ENCODE measurements at regions not wholly inside any gene's neighbourhood (a gene's known extent, or its start where the extent isn't known, plus 50 kb on each side); places are given as distances from the start of the nearest gene placed in this dataset.

GRCh38 chr11:128018692-128019091, 568.7 kb downstream of the ETS1 start:
- H3K36me3 ChIP-seq (replicated peaks in 1 of 2; ENCODE audit: insufficient read depth in 1 of 2, low read depth in 2 of 2), result no peaks in the 10 kb centered on the region
- no peaks in the 10 kb centered on the region for H3K27me3 ChIP-seq
- no peak for TF ChIP-seq CTCF (IDR thresholded peaks at IDR 0.05)
- DNase-seq (no peak), ATAC-seq (no peak)
- H3K27ac ChIP-seq, result no peak overlapping the region
- no peaks in the 10 kb centered on the region for H3K4me1 ChIP-seq
- H3K4me3 ChIP-seq, result no peak overlapping the region
- intact Hi-C loops (cut with DNase I), result no loop called here
- H3K9me3 ChIP-seq, result no peaks in the 10 kb centered on the region
- 85 to 86% methylated on average over 6 of the region's 6 CpGs for WGBS, 2 donors

DNA sequence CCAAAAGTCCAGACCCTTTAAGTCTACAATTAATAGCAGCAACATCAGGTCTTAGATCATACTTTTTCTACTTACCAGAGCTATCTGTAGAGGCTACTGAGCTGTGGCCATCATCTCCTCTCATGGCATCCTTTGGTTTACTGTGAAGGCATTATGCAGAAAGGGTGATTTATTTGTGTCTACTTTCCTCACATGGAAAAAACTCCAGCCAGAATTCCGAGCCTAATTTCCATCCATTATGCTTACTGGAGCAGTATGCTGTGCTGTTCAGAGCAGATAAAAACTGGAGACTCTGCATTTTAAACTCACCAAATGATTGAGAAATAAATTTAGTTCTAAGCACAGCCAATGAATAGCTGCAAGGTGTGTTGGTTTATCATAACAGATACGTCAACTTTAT, 581.8 kb downstream of the ETS1 start:
- no peaks in the 10 kb centered on the region for H3K4me1 ChIP-seq

GRCh38 chr11:127998421-127998820, 588.9 kb downstream of the ETS1 start:
- intact Hi-C loops (cut with DNase I), result no loop called here
- WGBS, 2 donors, result 69% methylated on average over 5 of the region's 5 CpGs
- H3K4me1 ChIP-seq, result no peaks in the 10 kb centered on the region
- DNase-seq, result no peak
- TF ChIP-seq POLR2A (IDR thresholded peaks at IDR 0.05), result no peak
- TF ChIP-seq CTCF (IDR thresholded peaks at IDR 0.05), result no peak
- no peak for ATAC-seq
- no peak overlapping the region for H3K27ac ChIP-seq
- no peak overlapping the region for H3K4me3 ChIP-seq
- H3K9me3 ChIP-seq, result no peaks in the 10 kb centered on the region
- no peaks in the 10 kb centered on the region for H3K36me3 ChIP-seq (replicated peaks in 1 of 2; ENCODE audit: insufficient read depth in 1 of 2, low read depth in 2 of 2)
- H3K27me3 ChIP-seq, result no peaks in the 10 kb centered on the region

More for the DNA sequence above, 581.8 kb downstream of the ETS1 start:
- H3K4me3 ChIP-seq, result no peak overlapping the region
- DNase-seq (no peak), ATAC-seq (no peak)
- no peaks in the 10 kb centered on the region for H3K27me3 ChIP-seq
- H3K36me3 ChIP-seq (replicated peaks in 1 of 2; ENCODE audit: insufficient read depth in 1 of 2, low read depth in 2 of 2), result no peaks in the 10 kb centered on the region
- no peak for TF ChIP-seq POLR2A (IDR thresholded peaks at IDR 0.05)
- no peak for TF ChIP-seq CTCF (IDR thresholded peaks at IDR 0.05)
- WGBS, 2 donors, result 42 to 43% methylated on average over 2 of the region's 2 CpGs
- intact Hi-C loops (cut with DNase I), result no loop called here
- H3K9me3 ChIP-seq, result peaks cover 0 to 10% (median 0%) of the 10 kb centered on the region in 3 donors
- H3K27ac ChIP-seq, result no peak overlapping the region

DNA sequence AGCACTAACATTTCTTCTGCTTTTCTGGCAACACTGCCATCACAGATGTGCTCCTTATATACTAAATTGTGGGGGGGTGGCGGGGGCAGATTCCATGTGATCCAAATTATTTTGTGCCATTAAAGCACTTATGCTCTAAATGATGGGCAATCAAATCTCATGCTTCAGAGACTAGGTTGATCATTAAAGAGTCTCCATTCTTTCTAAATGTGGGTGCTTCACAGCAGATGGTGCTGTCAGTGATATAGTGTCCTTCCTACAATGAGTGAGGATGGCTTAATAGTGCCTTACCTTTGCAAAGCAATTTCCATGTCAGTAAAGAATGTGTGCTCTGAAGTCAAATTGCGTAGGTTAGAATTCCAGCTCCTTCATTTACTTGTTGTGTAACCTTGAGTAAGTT, 589.8 kb downstream of the ETS1 start:
- Histone ChIP-seq H3K4me1 (no peaks in the 10 kb centered on the region), H3K27ac (no peak overlapping the region), H3K36me3 (replicated peaks in 1 of 2; ENCODE audit: insufficient read depth in 1 of 2, low read depth in 2 of 2) (no peaks in the 10 kb centered on the region), H3K27me3 (no peaks in the 10 kb centered on the region), H3K4me3 (no peak overlapping the region), H3K9me3 (no peaks in the 10 kb centered on the region)
- TF ChIP-seq POLR2A (IDR thresholded peaks at IDR 0.05), result no peak
- TF ChIP-seq CTCF (IDR thresholded peaks at IDR 0.05), result no peak
- ATAC-seq, result no peak
- DNase-seq, result no peak
- 58 to 65% methylated on average over 2 of the region's 2 CpGs for WGBS, 2 donors
- intact Hi-C loops (cut with DNase I), result no loop called here

DNA sequence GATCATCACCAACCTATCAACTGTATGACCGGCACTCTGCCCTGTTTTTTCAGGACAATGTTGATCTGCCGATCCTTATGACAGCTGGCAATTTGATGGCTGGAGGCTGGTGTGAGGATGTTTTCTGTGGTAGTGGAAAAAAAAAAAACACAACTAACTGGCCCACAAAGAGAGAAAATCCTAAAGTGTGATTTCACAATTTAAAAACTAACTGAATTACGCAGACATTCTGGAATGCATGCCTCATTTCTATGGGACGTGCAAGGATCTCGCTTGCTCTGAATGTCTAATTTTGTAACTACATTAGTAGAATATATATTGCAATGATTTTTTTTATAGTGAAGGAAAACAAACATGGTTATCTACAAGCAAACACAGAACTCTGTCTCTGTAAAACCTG, 590.5 kb downstream of the ETS1 start:
- Histone ChIP-seq H3K4me3 (no peak overlapping the region), H3K9me3 (no peaks in the 10 kb centered on the region), H3K27ac (no peak overlapping the region), H3K4me1 (no peaks in the 10 kb centered on the region), H3K36me3 (replicated peaks in 1 of 2; ENCODE audit: insufficient read depth in 1 of 2, low read depth in 2 of 2) (no peaks in the 10 kb centered on the region), H3K27me3 (no peaks in the 10 kb centered on the region)
- TF ChIP-seq CTCF (IDR thresholded peaks at IDR 0.05) (no peak), POLR2A (IDR thresholded peaks at IDR 0.05) (no peak)
- no peak for DNase-seq
- intact Hi-C loops (cut with DNase I), result no loop called here
- WGBS, 2 donors, result 59 to 65% methylated on average over 5 of the region's 5 CpGs
- no peak for ATAC-seq

Data from body of pancreas (tissue), 4 donors.